ENCODE measurements at regions not wholly inside any gene's neighbourhood (a gene's known extent, or its start where the extent isn't known, plus 50 kb on each side); places are given as distances from the start of the nearest gene placed in this dataset.
A peak's percentile ranks its signal among the peaks of the same experiment; 100 is the strongest.
"Not testable (repeated sequence)": the region's sequence is repeated elsewhere in the genome, so short reads cannot be mapped to it uniquely, and the experiment has no call there.

GRCh38 chr6:5898102-5898501, 108.6 kb downstream of the NRN1 start:
- no peak for DNase-seq (ENCODE audit: low spot score)

GRCh38 chr6:5896476-5897200, 110.1 kb downstream of the NRN1 start:
- no peak for DNase-seq (ENCODE audit: low spot score)

- DNase-seq (ENCODE audit: low spot score): no peak
These were observed 112.4 kb downstream of the NRN1 start for GRCh38 chr6:5894357-5894756.

DNA sequence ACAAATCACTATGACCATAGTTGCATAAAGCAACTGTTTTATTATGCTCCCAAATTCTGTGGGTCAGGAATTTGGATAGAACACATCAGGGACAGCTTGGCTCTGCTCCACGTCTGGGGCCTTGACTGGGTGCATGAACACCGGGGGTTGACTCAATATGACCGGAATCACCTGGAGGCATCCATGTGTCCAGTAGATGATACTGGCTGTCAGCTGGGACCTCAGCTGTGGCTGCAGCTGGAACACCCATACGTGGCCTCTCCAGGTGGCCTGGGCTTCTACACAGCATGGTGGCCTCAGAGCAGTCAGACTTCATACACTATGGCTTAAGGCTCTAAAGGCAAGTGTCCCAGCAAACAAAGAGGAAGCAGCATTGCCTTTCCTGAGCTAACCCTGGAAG, 113.4 kb downstream of the NRN1 start:
- no peak for DNase-seq (ENCODE audit: low spot score)

DNA sequence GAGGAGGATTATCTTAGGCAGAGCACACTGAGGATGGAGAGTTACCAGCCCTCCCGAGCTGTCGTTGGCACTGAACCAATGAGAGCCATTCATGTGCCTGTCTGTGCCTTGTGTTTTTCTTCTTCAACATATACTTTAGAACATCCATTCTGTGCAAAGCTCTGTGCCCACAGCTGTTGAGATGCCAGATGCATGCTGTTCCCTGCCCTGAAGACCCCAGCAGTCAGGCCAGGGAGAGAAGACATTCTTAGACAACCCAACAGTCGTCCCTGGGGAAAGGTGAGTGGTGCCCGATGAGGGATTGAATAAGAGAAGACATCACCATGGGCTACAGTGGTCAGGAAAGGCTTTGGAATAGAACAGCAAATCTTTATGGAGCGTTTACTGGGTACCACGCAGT, 114.1 kb downstream of the NRN1 start:
- no peak for DNase-seq (ENCODE audit: low spot score)

DNA sequence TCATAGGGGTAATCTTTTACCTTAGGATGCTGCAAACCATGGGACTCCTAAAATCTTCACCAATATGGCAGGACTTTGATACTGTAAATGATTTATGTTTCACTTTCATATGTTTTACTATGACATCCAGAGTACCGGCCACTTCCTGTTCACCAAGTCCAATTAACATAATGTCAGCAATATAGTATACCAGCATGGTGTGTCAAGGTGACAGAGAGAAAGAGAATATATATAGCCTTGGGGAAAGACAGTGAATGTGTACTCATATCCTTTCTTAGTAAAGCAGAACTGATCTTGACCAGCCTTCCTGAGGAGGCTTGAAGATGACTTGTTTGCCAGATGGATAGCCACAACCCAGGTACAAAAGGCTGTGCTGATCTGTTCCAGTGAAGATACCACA, 127.9 kb downstream of the NRN1 start:
- no peak for DNase-seq (ENCODE audit: low spot score)

GRCh38 chr6:5876076-5876475, 130.6 kb downstream of the NRN1 start:
- DNase-seq (ENCODE audit: low spot score): no peak

GRCh38 chr6:5873976-5874375, 132.7 kb downstream of the NRN1 start:
- not testable (repeated sequence) for DNase-seq (ENCODE audit: low spot score)

GRCh38 chr6:5871296-5871695, 135.4 kb downstream of the NRN1 start:
- no peak for DNase-seq (ENCODE audit: low spot score)

GRCh38 chr6:5869676-5870075, 137.0 kb downstream of the NRN1 start:
- DNase-seq (ENCODE audit: low spot score): no peak

DNA sequence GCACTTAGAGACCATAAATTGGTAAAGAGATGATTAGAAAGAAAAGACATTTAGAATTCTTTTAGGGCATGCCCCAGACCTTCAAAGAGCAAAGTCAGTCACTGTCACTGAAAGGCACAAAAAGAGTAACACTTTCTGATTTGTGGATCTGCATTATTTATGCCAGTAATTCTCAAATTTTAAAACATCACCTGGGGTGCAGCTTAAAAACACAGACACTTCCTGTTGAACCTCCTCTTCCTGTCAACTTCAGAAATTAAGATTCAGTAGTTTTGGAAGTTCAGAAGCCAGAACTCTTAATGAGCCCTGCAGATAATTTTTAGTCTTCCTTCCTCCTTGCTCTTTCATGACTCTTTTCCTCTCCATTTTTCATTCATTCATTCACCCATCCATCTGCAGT, 137.5 kb downstream of the NRN1 start:
- DNase-seq (ENCODE audit: low spot score): no peak

DNA sequence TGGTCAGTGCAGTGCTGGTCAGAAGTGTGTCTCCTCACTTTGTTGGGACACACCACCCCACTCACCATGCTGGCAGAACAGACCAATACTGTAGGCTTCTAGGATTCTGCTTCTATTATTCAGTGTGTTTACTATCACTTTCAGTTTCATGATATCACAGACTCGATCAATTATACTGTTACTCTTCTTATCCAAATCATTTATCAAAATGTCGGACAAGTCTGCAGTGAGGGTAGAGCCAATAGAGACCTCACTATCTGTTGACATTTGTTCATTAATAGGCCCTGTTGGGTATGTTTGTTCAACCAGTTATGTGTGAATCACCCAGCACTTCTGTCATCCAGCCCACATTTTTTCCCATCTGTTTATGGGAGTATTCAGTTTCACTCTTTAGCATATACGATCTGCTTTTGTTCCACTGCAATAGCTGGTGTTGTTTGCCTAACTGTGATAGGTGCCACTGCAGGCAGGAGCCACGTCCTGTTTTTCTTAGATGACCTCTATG, 140.1 kb downstream of the NRN1 start:
- no peak for DNase-seq (ENCODE audit: low spot score)

- DNase-seq (ENCODE audit: low spot score): no peak
These were observed 141.2 kb downstream of the NRN1 start for GRCh38 chr6:5865506-5866031.

DNA sequence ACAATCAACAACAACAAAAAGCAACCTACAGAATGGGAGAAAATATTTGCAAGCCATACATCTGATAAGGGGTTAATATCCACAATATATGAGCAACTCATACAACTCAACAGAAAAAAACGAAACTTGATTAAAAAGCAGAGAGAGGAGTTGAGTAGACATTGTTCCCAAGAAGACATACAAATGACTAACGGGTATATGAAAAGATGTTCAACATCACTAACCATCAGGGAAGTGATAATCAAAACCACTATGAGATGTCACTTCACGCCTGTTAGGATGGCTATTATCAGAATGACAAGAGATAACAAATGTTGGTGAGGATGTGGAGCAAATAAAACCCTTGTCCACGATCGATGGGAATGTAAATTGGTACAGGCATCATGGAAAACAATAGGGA, 145.9 kb downstream of the NRN1 start:
- DNase-seq (ENCODE audit: low spot score): no peak

DNA sequence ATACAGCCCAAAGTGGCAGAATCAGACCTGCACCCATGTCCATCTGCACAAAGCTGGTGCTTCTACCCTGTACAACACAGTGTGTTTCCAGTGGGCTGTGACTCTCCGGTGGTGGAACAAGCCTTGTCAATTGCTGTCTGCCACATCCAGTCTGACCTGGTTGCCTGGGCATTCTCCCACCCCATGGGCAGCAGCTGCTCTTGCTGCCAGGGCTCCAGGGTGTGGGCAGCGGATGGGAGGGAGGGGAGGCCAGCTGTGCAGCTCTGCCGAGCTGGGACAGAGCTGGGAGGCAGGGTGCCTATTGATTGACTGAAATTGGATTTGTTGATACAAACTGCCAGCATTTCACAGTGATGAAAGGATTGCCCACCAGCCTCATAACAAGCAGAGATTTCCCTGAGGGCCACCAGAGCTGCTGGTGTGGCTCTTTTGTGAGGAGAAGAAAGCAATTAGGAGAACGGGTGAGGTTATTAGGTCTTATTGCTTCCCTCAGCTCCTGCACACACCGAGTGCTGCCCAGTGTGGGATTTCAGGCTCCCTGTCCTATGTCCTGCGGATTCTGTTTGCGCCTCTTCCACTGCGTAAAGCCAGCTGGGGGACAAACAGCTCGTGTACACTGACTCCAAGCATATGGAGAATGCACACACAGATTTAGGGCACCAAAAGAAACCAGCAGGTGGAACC, 150.8 kb downstream of the NRN1 start:
- DNase-seq (ENCODE audit: low spot score): no peak

- DNase-seq (ENCODE audit: low spot score): no peak
These were observed 151.8 kb downstream of the NRN1 start for GRCh38 chr6:5854899-5855298.

GRCh38 chr6:5851261-5851757, 155.4 kb downstream of the NRN1 start:
- DNase-seq (ENCODE audit: low spot score): no peak

DNA sequence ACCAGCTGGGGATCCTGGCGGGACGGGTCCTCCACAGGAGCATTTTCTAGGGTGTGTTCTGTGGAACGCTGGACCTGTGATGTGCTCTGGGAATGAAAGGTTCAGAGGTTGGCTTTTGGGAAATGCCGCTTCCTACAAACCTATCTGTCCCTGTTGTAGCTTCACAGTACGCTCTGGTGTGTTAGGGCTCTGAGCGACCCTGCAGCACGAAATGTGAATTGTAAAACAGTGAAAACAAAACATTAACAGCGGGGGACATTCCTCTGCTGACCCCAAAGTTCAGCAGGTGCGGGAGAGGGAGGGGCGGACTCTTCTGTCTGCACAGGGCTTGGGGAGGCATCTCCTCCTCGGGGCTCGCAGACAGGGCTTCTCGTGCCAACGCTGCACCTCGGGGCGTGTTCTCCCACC, 155.9 kb downstream of the NRN1 start:
- DNase-seq (ENCODE audit: low spot score): no peak

- no peak for DNase-seq (ENCODE audit: low spot score)
These were observed 159.8 kb downstream of the NRN1 start for GRCh38 chr6:5846889-5847288.

DNA sequence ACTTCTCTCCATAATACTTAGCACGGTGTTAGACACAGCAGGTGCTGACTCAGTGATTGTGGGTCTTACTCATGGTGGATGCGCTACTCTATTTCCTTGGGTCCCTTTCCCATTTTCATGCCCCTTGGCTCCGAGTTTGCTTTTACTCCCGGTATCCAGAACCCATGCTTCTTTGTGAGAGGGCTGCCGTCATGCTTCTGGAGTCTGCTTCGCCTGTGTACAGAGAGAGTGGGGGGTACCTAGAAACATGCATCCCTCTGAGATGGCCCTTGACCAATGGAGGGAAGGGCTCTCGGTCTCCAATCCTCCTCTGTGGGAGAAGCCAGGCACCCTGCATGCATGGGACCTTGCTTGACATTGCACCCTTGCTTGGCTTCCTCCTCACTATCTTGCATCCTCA, 160.4 kb downstream of the NRN1 start:
- DNase-seq (ENCODE audit: low spot score): no peak

DNA sequence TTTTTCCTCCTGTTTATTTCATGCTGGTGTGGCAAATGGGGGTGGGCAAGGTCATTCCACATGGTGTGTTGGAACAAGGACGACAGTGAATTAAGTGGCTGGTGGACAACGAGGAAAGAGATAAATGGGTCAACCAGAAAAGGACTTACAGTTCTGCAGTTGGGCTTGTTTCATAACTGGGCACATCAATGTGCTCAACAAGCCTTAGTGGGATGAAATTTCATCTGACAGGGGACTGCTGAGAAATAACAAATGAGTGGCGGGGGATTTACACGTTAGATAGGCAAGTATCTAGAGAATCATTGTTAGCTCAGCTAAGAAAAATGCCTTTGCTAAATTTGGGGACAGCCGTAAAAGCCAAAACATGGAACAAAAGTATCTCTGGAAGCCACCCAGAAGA, 163.6 kb downstream of the NRN1 start:
- no peak for DNase-seq (ENCODE audit: low spot score)

- peak; percentile 47 for DNase-seq (ENCODE audit: low spot score)
These were observed 165.9 kb downstream of the NRN1 start for GRCh38 chr6:5840734-5841390.
